ENCODE measurements at regions not wholly inside any gene's neighbourhood (a gene's known extent, or its start where the extent isn't known, plus 50 kb on each side); places are given as distances from the start of the nearest gene placed in this dataset.

GRCh38 chr11:11122749-11123148 is 230.3 kb downstream of the CSNK2A3 start:
- Histone ChIP-seq H3K4me1 (ENCODE audit: control insufficient read depth in 1 of 2, insufficient read depth in 2 of 2, low read length in 2 of 2) (no peaks in the 10 kb centered on the region), H2AFZ (ENCODE audit: low read depth, low read length, poor library complexity, severe bottlenecking) (no peak overlapping the region), H3K9me3 (ENCODE audit: control insufficient read depth in 1 of 2, insufficient read depth in 1 of 2, low read depth in 1 of 2, low read length in 2 of 2) (no peaks in the 10 kb centered on the region), H3K27me3 (ENCODE audit: insufficient read depth, low read length) (no peaks in the 10 kb centered on the region), H3K27ac (ENCODE audit: low read depth, low read length) (no peak overlapping the region), H3K36me3 (ENCODE audit: control insufficient read depth in 1 of 2, insufficient read depth in 2 of 2, low read length in 2 of 2) (no peaks in the 10 kb centered on the region), H3K4me2 (ENCODE audit: low read length) (no peak overlapping the region), H4K20me1 (ENCODE audit: insufficient read depth) (no peaks in the 10 kb centered on the region), H3K4me3 (replicated peaks in 1 of 2; ENCODE audit: low read depth in 1 of 2, low read length in 2 of 2) (no peak overlapping the region), H3K9me2 (ENCODE audit: insufficient read depth) (no peaks in the 10 kb centered on the region), H3K9ac (ENCODE audit: low read length) (no peak overlapping the region), H3K79me2 (ENCODE audit: insufficient read depth, low read length) (no peaks in the 10 kb centered on the region)
- TF ChIP-seq SP1 (IDR thresholded peaks at IDR 0.05; ENCODE audit: low read depth), result no peak
- no peak for TF ChIP-seq ZBTB33 (IDR thresholded peaks at IDR 0.05; ENCODE audit: extremely low read depth, insufficient replicate concordance, low read length)
- TF ChIP-seq ZFX (IDR thresholded peaks at IDR 0.05), result no peak
- TF ChIP-seq CEBPB (IDR thresholded peaks at IDR 0.05; ENCODE audit: low read depth), result no peak
- TF ChIP-seq YY1 (IDR thresholded peaks at IDR 0.05; ENCODE audit: extremely low read depth, insufficient replicate concordance, low read depth, low read length), result no peak
- TF ChIP-seq ZNF274 (IDR thresholded peaks at IDR 0.05; ENCODE audit: low read depth, low read length), result no peak
- TF ChIP-seq EZH2 (IDR thresholded peaks at IDR 0.05), result no peak
- ChIA-PET RAD21 (ENCODE audit: low non-redundant PET in 1 of 2, low total read pairs in 2 of 2, uncharacterized antibody in 2 of 2, unreplicated experiment in 2 of 2) (no interaction called here), POLR2A (no interaction called here), CTCF (no interaction called here)
- ATAC-seq, result no peak
- no peak for DNase-seq (ENCODE audit: low read depth, low spot score)
- intact Hi-C loops (cut with micrococcal nuclease), result no loop called here
- no TSS peak for BruUV-seq (replicated peaks)

DNA sequence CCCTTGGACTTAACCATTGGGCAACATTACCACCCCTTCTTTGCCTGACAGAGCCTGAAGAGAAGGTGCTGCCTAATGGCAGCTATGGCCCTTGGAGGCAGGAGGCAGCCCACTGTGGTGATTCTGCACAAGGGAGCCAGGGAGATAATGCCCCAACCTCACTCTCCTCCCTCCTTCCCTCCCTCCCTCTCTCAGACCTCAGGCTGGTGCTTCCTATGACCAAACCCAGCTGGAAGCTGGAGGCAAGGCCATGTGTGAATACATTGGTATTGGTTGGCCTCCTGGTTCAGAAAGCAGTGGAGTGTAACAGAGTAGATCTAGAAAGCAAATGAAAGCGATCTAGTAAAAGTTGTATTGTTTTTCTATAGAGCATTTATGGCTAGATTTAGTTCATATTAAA is 233.1 kb downstream of the CSNK2A3 start:
- RAD21 ChIA-PET (ENCODE audit: low non-redundant PET in 1 of 2, low total read pairs in 2 of 2, uncharacterized antibody in 2 of 2, unreplicated experiment in 2 of 2), result no interaction called here
- intact Hi-C loops (cut with micrococcal nuclease), result no loop called here
- Histone ChIP-seq H3K79me2 (ENCODE audit: insufficient read depth, low read length) (no peaks in the 10 kb centered on the region), H3K27me3 (ENCODE audit: insufficient read depth, low read length) (no peaks in the 10 kb centered on the region), H3K4me1 (ENCODE audit: control insufficient read depth in 1 of 2, insufficient read depth in 2 of 2, low read length in 2 of 2) (no peaks in the 10 kb centered on the region), H3K36me3 (ENCODE audit: control insufficient read depth in 1 of 2, insufficient read depth in 2 of 2, low read length in 2 of 2) (no peaks in the 10 kb centered on the region), H3K9me2 (ENCODE audit: insufficient read depth) (no peaks in the 10 kb centered on the region), H2AFZ (ENCODE audit: low read depth, low read length, poor library complexity, severe bottlenecking) (no peak overlapping the region), H3K4me2 (ENCODE audit: low read length) (no peak overlapping the region), H3K9me3 (ENCODE audit: control insufficient read depth in 1 of 2, insufficient read depth in 1 of 2, low read depth in 1 of 2, low read length in 2 of 2) (no peaks in the 10 kb centered on the region), H3K27ac (ENCODE audit: low read depth, low read length) (no peak overlapping the region), H4K20me1 (ENCODE audit: insufficient read depth) (no peaks in the 10 kb centered on the region), H3K9ac (ENCODE audit: low read length) (no peak overlapping the region), H3K4me3 (replicated peaks in 1 of 2; ENCODE audit: low read depth in 1 of 2, low read length in 2 of 2) (no peak overlapping the region)
- no peak for DNase-seq (ENCODE audit: low read depth, low spot score)
- CTCF ChIA-PET, result interaction anchor here (1.1 kb wide), 1 partner anchor 92 kb away, joined by 4 read pairs; no protein-coding TSS in a partner anchor
- ATAC-seq, result no peak
- POLR2A ChIA-PET, result no interaction called here
- BruUV-seq (replicated peaks), result no TSS peak
- TF ChIP-seq REST (IDR thresholded peaks at IDR 0.05; ENCODE audit: low read depth) (no peak), EZH2 (IDR thresholded peaks at IDR 0.05) (no peak), EGR1 (IDR thresholded peaks at IDR 0.05; ENCODE audit: low read depth) (no peak), FOSL1 (IDR thresholded peaks at IDR 0.05; ENCODE audit: low read depth) (no peak), SIN3A (IDR thresholded peaks at IDR 0.05; ENCODE audit: low read depth) (no peak), POLR2A (IDR thresholded peaks at IDR 0.05; ENCODE audit: borderline replicate concordance, extremely low read depth, insufficient read depth, insufficient read length) (no peak), TCF7L2 (IDR thresholded peaks at IDR 0.05; ENCODE audit: borderline replicate concordance, extremely low read depth, insufficient read depth, insufficient read length) (no peak), ATF3 (IDR thresholded peaks at IDR 0.05) (no peak), ZFX (IDR thresholded peaks at IDR 0.05) (no peak)

Data from HCT116 (cell line).